Natural killer cell (primary cell): ENCODE measurements at regions not wholly inside any gene's neighbourhood (a gene's known extent, or its start where the extent isn't known, plus 50 kb on each side); places are given as distances from the start of the nearest gene placed in this dataset.

Experiments
- ATAC-seq, 3 donors: fragments of 150-1000 bp in 2 of 3; fragments of 200-7000 bp in 1 of 3; cut with Tn5 transposase; 1 replicate in 1 of 3; 2 replicates in 2 of 3; pipeline ENCODE4 v1.10.0; 2021; ENCODE audit warnings: mild to moderate bottlenecking in 2 of 3, moderate library complexity in 2 of 3
- DNase-seq, 2 donors: peaks; one replicate each; pipeline versions ENCODE4 v3.0.0 to v3.0.0-alpha.2; 2013 to 2021; ENCODE audit warnings: mixed read lengths in 1 of 2
- H3K27ac ChIP-seq: one replicate; pipeline ENCODE4 v1.5.1; 2013; ENCODE audit warnings: mild to moderate bottlenecking, low read length
- H3K27me3 ChIP-seq: one replicate; pipeline ENCODE4 v1.6.1; 2013; ENCODE audit warnings: low read length; ENCODE audit not compliant: control insufficient read depth, insufficient read depth
- H3K36me3 ChIP-seq: one replicate; pipeline ENCODE4 v1.6.1; 2013; ENCODE audit warnings: low read length; ENCODE audit not compliant: control insufficient read depth, insufficient read depth
- H3K4me1 ChIP-seq: one replicate; pipeline ENCODE4 v1.6.1; 2013; ENCODE audit warnings: low read length; ENCODE audit not compliant: control insufficient read depth, insufficient read depth
- H3K4me3 ChIP-seq: one replicate; pipeline ENCODE4 v1.5.1; 2013; ENCODE audit warnings: low read length
- H3K9me3 ChIP-seq: one replicate; pipeline ENCODE4 v1.6.1; 2013; ENCODE audit warnings: low read length; ENCODE audit not compliant: control insufficient read depth, insufficient read depth
- H3K27ac Mint-ChIP-seq, 2 donors: one replicate each; pipeline ENCODE4 v1.8.0; 2022; ENCODE audit warnings: mild to moderate bottlenecking in 2 of 2, mixed read lengths in 2 of 2, moderate library complexity in 1 of 2
- H3K27me3 Mint-ChIP-seq, 2 donors: one replicate each; pipeline ENCODE4 v1.8.0; 2022; ENCODE audit warnings: low read depth in 2 of 2, mixed read lengths in 2 of 2
- H3K36me3 Mint-ChIP-seq: one replicate; pipeline ENCODE4 v1.8.0; 2022; ENCODE audit warnings: mixed read lengths
- H3K4me1 Mint-ChIP-seq, 2 donors: one replicate each; pipeline ENCODE4 v1.8.0; 2022; ENCODE audit warnings: mixed read lengths in 2 of 2
- H3K4me3 Mint-ChIP-seq: one replicate; pipeline ENCODE4 v1.8.0; 2022; ENCODE audit warnings: mild to moderate bottlenecking, moderate library complexity, mixed read lengths
- H3K9me3 Mint-ChIP-seq, 2 donors: one replicate each; pipeline ENCODE4 v1.8.0; 2022; ENCODE audit warnings: mixed read lengths in 2 of 2
- CTCF ChIP-seq: fragments of 200-600 bp; IDR thresholded peaks from one replicate; pipeline ENCODE4 v1.8.0; 2022; ENCODE audit warnings: antibody characterized with exemption
- WGBS: methylation state at CpG from one replicate; pipeline ENCODE4 v1.1.7; 2013; ENCODE audit warnings: missing lambda C conversion rate; ENCODE audit not compliant: insufficient coverage; 5-methylcytosine and 5-hydroxymethylcytosine counted together
- intact Hi-C: fragments of 100-400 bp; cut with micrococcal nuclease; formaldehyde crosslinking; loops from one replicate; pipeline ENCODE4 v1.14.2; 2022

GRCh38 chr6:166078294-166078693 is 89.4 kb downstream of the TBXT start:
- H3K4me1 ChIP-seq = no peaks in the 10 kb centered on the region
- no peak overlapping the region for H3K4me3 Mint-ChIP-seq
- H3K36me3 ChIP-seq = no peaks in the 10 kb centered on the region
- ATAC-seq = no peak
- H3K9me3 Mint-ChIP-seq = no peaks in the 10 kb centered on the region
- no peaks in the 10 kb centered on the region for H3K27me3 ChIP-seq
- H3K27ac ChIP-seq = no peak overlapping the region
- peaks cover 5 to 16% of the 10 kb centered on the region in 2 donors for H3K27me3 Mint-ChIP-seq
- intact Hi-C loops = no loop called here
- no peaks in the 10 kb centered on the region for H3K4me1 Mint-ChIP-seq
- no peak overlapping the region for H3K4me3 ChIP-seq
- H3K36me3 Mint-ChIP-seq = no peaks in the 10 kb centered on the region
- no peak overlapping the region for H3K27ac Mint-ChIP-seq
- TF ChIP-seq CTCF = no peak
- DNase-seq = no peak
- 82% methylated on average over 3 of the region's 3 CpGs for WGBS
- no peaks in the 10 kb centered on the region for H3K9me3 ChIP-seq

GRCh38 chr6:166076625-166077024 is 91.0 kb downstream of the TBXT start:
- no peak overlapping the region for H3K4me3 Mint-ChIP-seq
- no peak for DNase-seq
- ATAC-seq = no peak
- H3K4me1 Mint-ChIP-seq = no peaks in the 10 kb centered on the region
- H3K4me3 ChIP-seq = no peak overlapping the region
- H3K36me3 Mint-ChIP-seq = no peaks in the 10 kb centered on the region
- H3K27me3 ChIP-seq = no peaks in the 10 kb centered on the region
- no peak overlapping the region for H3K27ac Mint-ChIP-seq
- H3K9me3 ChIP-seq = no peaks in the 10 kb centered on the region
- no peaks in the 10 kb centered on the region for H3K4me1 ChIP-seq
- no peaks in the 10 kb centered on the region for H3K9me3 Mint-ChIP-seq
- 84% methylated on average over 4 of the region's 4 CpGs for WGBS
- TF ChIP-seq CTCF = no peak
- no peaks in the 10 kb centered on the region for H3K36me3 ChIP-seq
- intact Hi-C loops = no loop called here
- H3K27me3 Mint-ChIP-seq = peaks cover 8 to 22% of the 10 kb centered on the region in 2 donors
- no peak overlapping the region for H3K27ac ChIP-seq

- WGBS = 95% methylated on average over 5 of the region's 5 CpGs
- H3K9me3 ChIP-seq = no peaks in the 10 kb centered on the region
- H3K4me3 Mint-ChIP-seq = no peak overlapping the region
- no peak for DNase-seq
- H3K4me3 ChIP-seq = no peak overlapping the region
- peaks cover 6 to 22% of the 10 kb centered on the region in 2 donors for H3K27me3 Mint-ChIP-seq
- no peaks in the 10 kb centered on the region for H3K9me3 Mint-ChIP-seq
- H3K36me3 Mint-ChIP-seq = no peaks in the 10 kb centered on the region
- no peaks in the 10 kb centered on the region for H3K4me1 Mint-ChIP-seq
- ATAC-seq = no peak
- no peaks in the 10 kb centered on the region for H3K27me3 ChIP-seq
- H3K4me1 ChIP-seq = no peaks in the 10 kb centered on the region
- intact Hi-C loops = no loop called here
- H3K27ac Mint-ChIP-seq = no peak overlapping the region
- no peaks in the 10 kb centered on the region for H3K36me3 ChIP-seq
- TF ChIP-seq CTCF = no peak
- no peak overlapping the region for H3K27ac ChIP-seq
Observed at GRCh38 chr6:166075925-166076324, 91.7 kb downstream of the TBXT start.

- no peaks in the 10 kb centered on the region for H3K9me3 ChIP-seq
- ATAC-seq = no peak
- no peaks in the 10 kb centered on the region for H3K36me3 ChIP-seq
- DNase-seq = no peak
- no peaks in the 10 kb centered on the region for H3K4me1 ChIP-seq
- no peak overlapping the region for H3K27ac ChIP-seq
- H3K27me3 ChIP-seq = no peaks in the 10 kb centered on the region
- Mint-ChIP-seq H3K27ac (no peak overlapping the region), H3K4me3 (no peak overlapping the region), H3K4me1 (no peaks in the 10 kb centered on the region), H3K9me3 (no peaks in the 10 kb centered on the region), H3K27me3 (peaks cover 5 to 23% of the 10 kb centered on the region in 2 donors), H3K36me3 (no peaks in the 10 kb centered on the region)
- intact Hi-C loops = no loop called here
- WGBS = 75% methylated on average over 1 of the region's 2 CpGs
- no peak overlapping the region for H3K4me3 ChIP-seq
- TF ChIP-seq CTCF = no peak
Observed at GRCh38 chr6:166075186-166075585, 92.5 kb downstream of the TBXT start.
